DND-41 (cell line): ENCODE measurements at regions not wholly inside any gene's neighbourhood (a gene's known extent, or its start where the extent isn't known, plus 50 kb on each side); places are given as distances from the start of the nearest gene placed in this dataset.

Experiments
- EZH2 ChIP-seq: IDR thresholded peaks from 3 replicates; pipeline ENCODE4 v1.6.1; 2012; ENCODE audit warnings: borderline replicate concordance, low read depth, mild to moderate bottlenecking, moderate library complexity, low read length, inconsistent platforms; ENCODE audit not compliant: severe bottlenecking
- TF ChIP-seq, protein P1 (sequence below): IDR thresholded peaks from 2 replicates; pipeline ENCODE4 v1.5.1; 2012; ENCODE audit warnings: borderline replicate concordance, low read length, moderate library complexity, mild to moderate bottlenecking; ENCODE audit not compliant: poor library complexity, severe bottlenecking; ENCODE audit errors: extremely low read depth

- no peak for TF ChIP-seq EZH2
- TF ChIP-seq, protein P1, sequence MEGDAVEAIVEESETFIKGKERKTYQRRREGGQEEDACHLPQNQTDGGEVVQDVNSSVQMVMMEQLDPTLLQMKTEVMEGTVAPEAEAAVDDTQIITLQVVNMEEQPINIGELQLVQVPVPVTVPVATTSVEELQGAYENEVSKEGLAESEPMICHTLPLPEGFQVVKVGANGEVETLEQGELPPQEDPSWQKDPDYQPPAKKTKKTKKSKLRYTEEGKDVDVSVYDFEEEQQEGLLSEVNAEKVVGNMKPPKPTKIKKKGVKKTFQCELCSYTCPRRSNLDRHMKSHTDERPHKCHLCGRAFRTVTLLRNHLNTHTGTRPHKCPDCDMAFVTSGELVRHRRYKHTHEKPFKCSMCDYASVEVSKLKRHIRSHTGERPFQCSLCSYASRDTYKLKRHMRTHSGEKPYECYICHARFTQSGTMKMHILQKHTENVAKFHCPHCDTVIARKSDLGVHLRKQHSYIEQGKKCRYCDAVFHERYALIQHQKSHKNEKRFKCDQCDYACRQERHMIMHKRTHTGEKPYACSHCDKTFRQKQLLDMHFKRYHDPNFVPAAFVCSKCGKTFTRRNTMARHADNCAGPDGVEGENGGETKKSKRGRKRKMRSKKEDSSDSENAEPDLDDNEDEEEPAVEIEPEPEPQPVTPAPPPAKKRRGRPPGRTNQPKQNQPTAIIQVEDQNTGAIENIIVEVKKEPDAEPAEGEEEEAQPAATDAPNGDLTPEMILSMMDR: no peak
Observed at GRCh38 chr10:64182671-64183070, 661.5 kb downstream of the REEP3 start.
